HCT116 (cell line): ENCODE measurements at regions not wholly inside any gene's neighbourhood (a gene's known extent, or its start where the extent isn't known, plus 50 kb on each side); places are given as distances from the start of the nearest gene placed in this dataset.

Experiments
- CBX3 ChIP-seq: IDR thresholded peaks from 2 replicates; pipeline ENCODE4 v1.6.1; 2012; ENCODE audit warnings: low read depth
- EZH2 ChIP-seq: fragments of 200-600 bp; sonication (generic); IDR thresholded peaks from 2 replicates; pipeline ENCODE4 v1.6.1; 2017; ENCODE audit warnings: antibody characterized with exemption, mixed run types
- EZH2phosphoT487 ChIP-seq: fragments of 200-600 bp; IDR thresholded peaks from 2 replicates; pipeline ENCODE4 v1.6.1; 2018; ENCODE audit warnings: antibody characterized with exemption, borderline replicate concordance
- POLR2A ChIP-seq: IDR thresholded peaks from 2 replicates; pipeline ENCODE4 v1.7.0; 2011; ENCODE audit warnings: borderline replicate concordance; ENCODE audit not compliant: insufficient read depth, insufficient read length; ENCODE audit errors: extremely low read depth
- POLR2AphosphoS5 ChIP-seq: IDR thresholded peaks from 2 replicates; pipeline ENCODE4 v1.6.1; 2011; ENCODE audit warnings: mild to moderate bottlenecking, low read depth, low read length, moderate library complexity
- RAD21 ChIP-seq: IDR thresholded peaks from 2 replicates; pipeline ENCODE4 v1.6.1; 2012; ENCODE audit warnings: low read depth, mild to moderate bottlenecking
- YY1 ChIP-seq: IDR thresholded peaks from 2 replicates; pipeline ENCODE4 v1.6.1; 2011; ENCODE audit warnings: low read length, low read depth, moderate library complexity, mild to moderate bottlenecking; ENCODE audit not compliant: insufficient replicate concordance; ENCODE audit errors: extremely low read depth
- ZFX ChIP-seq: fragments of 450-650 bp; IDR thresholded peaks from 2 replicates; pipeline ENCODE4 v1.6.1; 2017
- ZNF274 ChIP-seq: fragments of 200-500 bp; sonication (Bioruptor generic); IDR thresholded peaks from 2 replicates; pipeline ENCODE4 v1.6.1; 2014; ENCODE audit warnings: mild to moderate bottlenecking, low read depth, low read length, inconsistent platforms
- TF ChIP-seq, protein P1 (sequence below), 3 experiments: fragments of 200-600 bp in 1 of 3; sonication (generic) in 1 of 3; IDR thresholded peaks in 2 of 3; conservative IDR thresholded peaks in 1 of 3; 2 replicates each; pipeline ENCODE4 v1.5.1; 2012 to 2017; ENCODE audit warnings: low read depth in 2 of 3, low read length in 2 of 3, antibody characterized with exemption in 1 of 3, borderline replicate concordance in 1 of 3, control low read depth in 1 of 3, mild to moderate bottlenecking in 1 of 3, mixed read lengths in 1 of 3, mixed run types in 1 of 3, moderate library complexity in 1 of 3; ENCODE audit not compliant: insufficient read depth in 1 of 3

DNA sequence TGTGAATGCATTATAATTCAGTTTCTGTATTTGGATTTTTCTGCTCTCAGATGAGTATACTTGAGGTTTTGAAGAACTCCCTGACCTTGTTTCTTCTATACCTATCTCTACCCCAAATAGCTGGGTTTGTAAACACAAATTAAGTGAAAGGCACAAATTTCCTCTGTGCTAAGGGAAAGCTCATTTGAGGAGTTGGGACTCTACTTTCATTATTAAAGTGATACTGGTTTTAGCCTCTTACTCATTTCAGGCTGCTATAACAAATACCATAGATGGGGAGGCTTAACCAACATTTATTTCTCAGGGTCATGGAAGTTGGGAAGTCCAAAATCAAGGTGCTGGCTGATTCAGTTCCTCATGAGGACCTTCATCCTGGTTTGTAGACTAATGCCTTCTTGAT lies 97.2 kb upstream of the ANKH start:
- no peak for TF ChIP-seq EZH2
- TF ChIP-seq, protein P1, sequence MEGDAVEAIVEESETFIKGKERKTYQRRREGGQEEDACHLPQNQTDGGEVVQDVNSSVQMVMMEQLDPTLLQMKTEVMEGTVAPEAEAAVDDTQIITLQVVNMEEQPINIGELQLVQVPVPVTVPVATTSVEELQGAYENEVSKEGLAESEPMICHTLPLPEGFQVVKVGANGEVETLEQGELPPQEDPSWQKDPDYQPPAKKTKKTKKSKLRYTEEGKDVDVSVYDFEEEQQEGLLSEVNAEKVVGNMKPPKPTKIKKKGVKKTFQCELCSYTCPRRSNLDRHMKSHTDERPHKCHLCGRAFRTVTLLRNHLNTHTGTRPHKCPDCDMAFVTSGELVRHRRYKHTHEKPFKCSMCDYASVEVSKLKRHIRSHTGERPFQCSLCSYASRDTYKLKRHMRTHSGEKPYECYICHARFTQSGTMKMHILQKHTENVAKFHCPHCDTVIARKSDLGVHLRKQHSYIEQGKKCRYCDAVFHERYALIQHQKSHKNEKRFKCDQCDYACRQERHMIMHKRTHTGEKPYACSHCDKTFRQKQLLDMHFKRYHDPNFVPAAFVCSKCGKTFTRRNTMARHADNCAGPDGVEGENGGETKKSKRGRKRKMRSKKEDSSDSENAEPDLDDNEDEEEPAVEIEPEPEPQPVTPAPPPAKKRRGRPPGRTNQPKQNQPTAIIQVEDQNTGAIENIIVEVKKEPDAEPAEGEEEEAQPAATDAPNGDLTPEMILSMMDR (IDR thresholded peaks at IDR 0.05 in 2 of 3, conservative IDR thresholded peaks at IDR 0.05 in 1 of 3; ENCODE audit: borderline replicate concordance in 1 of 3, insufficient read depth in 1 of 3, low read depth in 2 of 3, low read length in 2 of 3) = no peak
- no peak for TF ChIP-seq CBX3
- TF ChIP-seq ZNF274 = no peak
- no peak for TF ChIP-seq POLR2AphosphoS5
- no peak for TF ChIP-seq RAD21
- TF ChIP-seq ZFX = no peak
- TF ChIP-seq EZH2phosphoT487 = no peak
- TF ChIP-seq POLR2A = no peak
- no peak for TF ChIP-seq YY1
